ENCODE measurements at regions not wholly inside any gene's neighbourhood (a gene's known extent, or its start where the extent isn't known, plus 50 kb on each side); places are given as distances from the start of the nearest gene placed in this dataset.

DNA sequence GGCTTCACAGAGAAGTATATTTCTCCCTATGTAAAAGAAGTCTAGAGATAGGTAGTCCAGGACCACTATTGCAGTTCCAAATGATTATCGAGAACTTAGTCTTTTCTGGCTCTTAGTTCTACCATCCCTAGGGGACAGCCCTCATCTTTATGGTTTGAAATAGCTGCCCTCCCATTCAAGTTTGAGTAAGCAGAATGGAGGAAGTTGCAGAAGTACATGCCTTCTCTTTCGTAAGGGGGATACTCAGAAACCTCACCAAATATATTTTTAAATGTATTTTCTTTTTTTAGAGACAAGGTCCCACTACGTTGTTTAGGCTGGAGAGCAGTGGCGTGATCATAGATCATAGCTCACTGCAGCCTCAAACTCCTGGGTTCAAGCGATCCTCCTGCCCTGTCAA, 236.8 kb upstream of the RREB1 start:
- TF ChIP-seq EZH2 (IDR thresholded peaks at IDR 0.05; ENCODE audit: borderline replicate concordance, low read length) = no peak
- TF ChIP-seq, protein P1, sequence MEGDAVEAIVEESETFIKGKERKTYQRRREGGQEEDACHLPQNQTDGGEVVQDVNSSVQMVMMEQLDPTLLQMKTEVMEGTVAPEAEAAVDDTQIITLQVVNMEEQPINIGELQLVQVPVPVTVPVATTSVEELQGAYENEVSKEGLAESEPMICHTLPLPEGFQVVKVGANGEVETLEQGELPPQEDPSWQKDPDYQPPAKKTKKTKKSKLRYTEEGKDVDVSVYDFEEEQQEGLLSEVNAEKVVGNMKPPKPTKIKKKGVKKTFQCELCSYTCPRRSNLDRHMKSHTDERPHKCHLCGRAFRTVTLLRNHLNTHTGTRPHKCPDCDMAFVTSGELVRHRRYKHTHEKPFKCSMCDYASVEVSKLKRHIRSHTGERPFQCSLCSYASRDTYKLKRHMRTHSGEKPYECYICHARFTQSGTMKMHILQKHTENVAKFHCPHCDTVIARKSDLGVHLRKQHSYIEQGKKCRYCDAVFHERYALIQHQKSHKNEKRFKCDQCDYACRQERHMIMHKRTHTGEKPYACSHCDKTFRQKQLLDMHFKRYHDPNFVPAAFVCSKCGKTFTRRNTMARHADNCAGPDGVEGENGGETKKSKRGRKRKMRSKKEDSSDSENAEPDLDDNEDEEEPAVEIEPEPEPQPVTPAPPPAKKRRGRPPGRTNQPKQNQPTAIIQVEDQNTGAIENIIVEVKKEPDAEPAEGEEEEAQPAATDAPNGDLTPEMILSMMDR (IDR thresholded peaks at IDR 0.05; ENCODE audit: low read length) = no peak
- Histone ChIP-seq H3K4me3 (ENCODE audit: low read depth, low read length, poor library complexity, severe bottlenecking) (no peak overlapping the region), H3K4me1 (ENCODE audit: insufficient read depth, low read length, severe bottlenecking) (no peaks in the 10 kb centered on the region), H3K9me3 (ENCODE audit: low read length) (no peaks in the 10 kb centered on the region), H3K27ac (ENCODE audit: low read depth, low read length, poor library complexity, severe bottlenecking) (no peak overlapping the region), H3K79me2 (ENCODE audit: insufficient read depth, low read length) (no peaks in the 10 kb centered on the region), H3K27me3 (ENCODE audit: insufficient read depth, low read length) (no peaks in the 10 kb centered on the region), H3K36me3 (ENCODE audit: insufficient read depth, low read length) (no peaks in the 10 kb centered on the region), H4K20me1 (ENCODE audit: insufficient read depth, low read length) (no peaks in the 10 kb centered on the region), H2AFZ (ENCODE audit: low read length) (no peak overlapping the region), H3K9ac (ENCODE audit: low read length) (no peak overlapping the region), H3K9me2 (ENCODE audit: low read depth, low read length) (no peaks in the 10 kb centered on the region), H3F3A (ENCODE audit: insufficient read depth, low read length) (no peaks in the 10 kb centered on the region), H3K4me2 (ENCODE audit: low read length) (no peak overlapping the region)

DNA sequence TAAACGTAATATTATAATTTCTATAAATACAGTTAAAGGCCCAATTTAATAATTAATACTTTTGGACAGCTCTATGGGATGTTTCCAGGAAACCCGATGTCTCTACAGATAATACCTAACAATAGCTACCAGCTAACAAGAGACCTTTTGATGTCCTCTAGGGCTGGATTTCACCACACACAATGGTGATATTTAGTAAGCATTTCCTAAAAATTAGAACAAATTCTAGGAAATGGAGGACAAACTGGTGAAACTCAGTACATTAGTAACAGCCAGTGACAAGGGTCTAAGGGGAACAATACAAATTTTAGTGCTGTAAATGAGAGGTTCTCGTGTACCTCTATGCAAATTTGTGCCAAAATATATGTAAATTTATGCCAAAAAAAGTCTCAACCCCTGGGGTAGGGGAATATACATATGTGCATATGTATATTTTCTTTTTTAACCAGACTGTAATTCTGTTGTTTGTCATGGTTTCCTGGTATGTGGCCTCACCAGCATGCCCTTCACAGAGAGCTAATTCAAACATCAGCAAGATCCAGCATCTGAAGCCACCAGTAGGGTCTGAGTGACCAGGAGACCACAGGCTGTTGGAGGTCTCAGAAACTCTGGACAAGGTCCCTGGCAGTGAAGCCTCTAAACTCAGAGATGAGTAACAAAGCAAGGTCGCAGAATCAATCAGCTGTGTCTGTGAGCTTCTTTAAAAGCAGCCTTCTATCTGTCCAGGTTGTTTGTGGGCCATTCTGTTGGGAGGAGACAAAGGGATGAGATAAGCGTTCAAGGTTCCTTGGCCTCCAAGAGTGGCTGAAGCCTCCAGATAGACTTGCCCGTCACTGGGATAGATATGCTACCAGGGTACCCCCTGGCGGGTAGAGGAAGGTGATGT, 235.1 kb upstream of the RREB1 start:
- Histone ChIP-seq H3K4me2 (ENCODE audit: low read length) (no peak overlapping the region), H3K27ac (ENCODE audit: low read depth, low read length, poor library complexity, severe bottlenecking) (no peak overlapping the region), H3K27me3 (ENCODE audit: insufficient read depth, low read length) (no peaks in the 10 kb centered on the region), H3K79me2 (ENCODE audit: insufficient read depth, low read length) (no peaks in the 10 kb centered on the region), H3F3A (ENCODE audit: insufficient read depth, low read length) (no peaks in the 10 kb centered on the region), H3K36me3 (ENCODE audit: insufficient read depth, low read length) (no peaks in the 10 kb centered on the region), H3K4me1 (ENCODE audit: insufficient read depth, low read length, severe bottlenecking) (no peaks in the 10 kb centered on the region), H2AFZ (ENCODE audit: low read length) (no peak overlapping the region), H4K20me1 (ENCODE audit: insufficient read depth, low read length) (no peaks in the 10 kb centered on the region), H3K4me3 (ENCODE audit: low read depth, low read length, poor library complexity, severe bottlenecking) (no peak overlapping the region), H3K9ac (ENCODE audit: low read length) (no peak overlapping the region), H3K9me2 (ENCODE audit: low read depth, low read length) (no peaks in the 10 kb centered on the region), H3K9me3 (ENCODE audit: low read length) (no peaks in the 10 kb centered on the region)
- TF ChIP-seq, protein P1 (IDR thresholded peaks at IDR 0.05; ENCODE audit: low read length) = no peak
- TF ChIP-seq EZH2 (IDR thresholded peaks at IDR 0.05; ENCODE audit: borderline replicate concordance, low read length) = no peak

DNA sequence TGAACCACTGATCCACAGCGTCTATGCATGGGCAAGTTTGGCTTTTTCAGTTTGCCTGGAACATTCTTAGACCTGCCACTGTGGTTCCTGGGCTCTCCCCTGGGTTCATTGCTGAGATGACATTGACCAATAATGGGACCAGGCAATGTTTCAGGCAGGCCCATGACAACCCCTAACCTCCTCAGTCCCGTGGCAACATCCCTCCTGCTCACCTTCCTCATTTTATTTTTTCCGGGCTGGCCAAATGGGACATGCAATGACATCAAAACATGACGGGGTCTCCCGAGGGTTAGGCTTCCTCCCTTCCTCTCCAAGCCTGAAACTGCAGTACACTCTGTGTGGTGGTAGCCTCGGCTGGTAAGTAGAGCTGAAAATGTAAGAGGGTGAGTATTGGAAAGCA, 234.0 kb upstream of the RREB1 start:
- Histone ChIP-seq H2AFZ (ENCODE audit: low read length) (no peak overlapping the region), H3K4me1 (ENCODE audit: insufficient read depth, low read length, severe bottlenecking) (no peaks in the 10 kb centered on the region), H3K36me3 (ENCODE audit: insufficient read depth, low read length) (no peaks in the 10 kb centered on the region), H3K4me3 (ENCODE audit: low read depth, low read length, poor library complexity, severe bottlenecking) (no peak overlapping the region), H3K4me2 (ENCODE audit: low read length) (no peak overlapping the region), H3F3A (ENCODE audit: insufficient read depth, low read length) (no peaks in the 10 kb centered on the region), H3K27me3 (ENCODE audit: insufficient read depth, low read length) (no peaks in the 10 kb centered on the region), H3K9ac (ENCODE audit: low read length) (no peak overlapping the region), H3K9me2 (ENCODE audit: low read depth, low read length) (no peaks in the 10 kb centered on the region), H3K79me2 (ENCODE audit: insufficient read depth, low read length) (no peaks in the 10 kb centered on the region), H3K27ac (ENCODE audit: low read depth, low read length, poor library complexity, severe bottlenecking) (no peak overlapping the region), H4K20me1 (ENCODE audit: insufficient read depth, low read length) (no peaks in the 10 kb centered on the region), H3K9me3 (ENCODE audit: low read length) (no peaks in the 10 kb centered on the region)
- no peak for TF ChIP-seq EZH2 (IDR thresholded peaks at IDR 0.05; ENCODE audit: borderline replicate concordance, low read length)
- TF ChIP-seq, protein P1 (IDR thresholded peaks at IDR 0.05; ENCODE audit: low read length) = no peak
